ENCODE measurements at regions not wholly inside any gene's neighbourhood (a gene's known extent, or its start where the extent isn't known, plus 50 kb on each side); places are given as distances from the start of the nearest gene placed in this dataset.

DNA sequence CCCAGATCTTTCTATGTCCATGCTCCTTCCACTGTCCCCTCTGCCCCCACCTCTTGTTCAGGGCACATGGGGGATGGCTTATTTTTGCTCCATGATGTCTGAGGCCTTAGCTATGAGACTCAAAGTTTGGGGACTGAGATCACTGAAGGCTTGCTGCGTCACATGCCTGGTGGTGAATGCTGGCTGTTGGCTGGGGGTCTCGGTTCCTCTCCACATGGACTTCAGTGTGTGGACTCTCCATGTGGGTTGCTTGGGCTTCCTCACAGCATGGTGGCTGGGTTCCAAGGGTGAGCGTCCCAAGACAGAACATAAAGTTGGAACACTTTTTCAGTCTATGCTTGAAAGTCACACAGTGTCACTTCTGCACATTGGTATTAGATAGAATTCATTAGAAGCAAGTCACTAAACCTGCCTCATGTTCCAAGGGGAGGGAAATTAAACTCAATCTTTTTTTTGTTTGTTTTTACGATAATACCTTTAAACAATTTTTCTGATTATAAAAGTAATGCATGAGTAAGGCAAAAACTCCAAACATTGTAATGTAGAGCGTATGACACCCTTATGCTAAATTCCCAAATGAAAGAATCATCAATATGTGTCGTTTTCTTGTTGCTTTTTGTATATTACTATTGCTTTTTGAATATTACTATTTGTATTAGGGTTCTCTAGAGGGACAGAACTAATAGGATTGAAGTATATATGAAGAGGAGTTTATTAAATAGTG lies 111.7 kb downstream of the MYCN start:
- no peak overlapping the region for H3K18ac ChIP-seq (ENCODE audit: insufficient read length, low read depth, low read length)
- H2BK20ac ChIP-seq (ENCODE audit: low read depth, low read length, poor library complexity, severe bottlenecking): no peak overlapping the region
- no peak overlapping the region for H4K8ac ChIP-seq (replicated peaks; ENCODE audit: insufficient read length, low read depth, low read length)
- peaks cover 9% of the 10 kb centered on the region for H3K4me1 ChIP-seq (ENCODE audit: insufficient read depth, low read length)
- H3K79me1 ChIP-seq (ENCODE audit: insufficient read depth, low read depth, low read length, poor library complexity, severe bottlenecking): no peaks in the 10 kb centered on the region
- H2AK5ac ChIP-seq (ENCODE audit: insufficient read length, low read length): no peak overlapping the region
- no CpG with 5 or more reads among the region's 6 CpGs for WGBS (ENCODE audit: extremely low coverage, insufficient read length, low lambda C conversion rate)
- H3K79me2 ChIP-seq (ENCODE audit: insufficient read depth, low read length): no peaks in the 10 kb centered on the region
- H3K27ac ChIP-seq (ENCODE audit: insufficient read length, low read depth, low read length): no peak overlapping the region
- no peak overlapping the region for H2AFZ ChIP-seq (ENCODE audit: low read length)
- no peaks in the 10 kb centered on the region for H3K9me3 ChIP-seq (ENCODE audit: control insufficient read depth, low read depth, low read length)
- H2BK15ac ChIP-seq (ENCODE audit: low read depth, low read length): no peak overlapping the region
- no peak overlapping the region for H3K4ac ChIP-seq (ENCODE audit: low read depth, low read length)
- no peaks in the 10 kb centered on the region for H4K20me1 ChIP-seq (ENCODE audit: control insufficient read depth, insufficient read depth, insufficient read length)
- H3K56ac ChIP-seq (ENCODE audit: insufficient read length, low read depth, low read length): no peak overlapping the region
- H3K4me2 ChIP-seq (ENCODE audit: insufficient read depth, insufficient read length, low read length): no peak overlapping the region
- Mint-ChIP-seq H3K4me1 (peaks cover 36 to 37% of the 10 kb centered on the region in 2 experiments), H3K36me3 (ENCODE audit: insufficient read depth in 1 of 3, low read depth in 3 of 3) (peaks cover 0 to 2% (median 0%) of the 10 kb centered on the region in 3 experiments; a peak in 2 of 7 replicates), H3K27me3 (ENCODE audit: low read depth) (peaks cover 2% of the 10 kb centered on the region; the same call in 1 of the 2 replicates), H3K4me3 (no peak overlapping the region), H3K9me3 (no peaks in the 10 kb centered on the region; a peak in 1 of 5 replicates), H3K27ac (peak overlapping the region in 1 of 3 experiments; percentile 66; a peak in 1 of 7 replicates)
- H4K5ac ChIP-seq (ENCODE audit: insufficient read length, low read depth, low read length): no peak overlapping the region
- DNase-seq: no peak
- H3K14ac ChIP-seq (ENCODE audit: insufficient read depth, low read length): no peak overlapping the region
- no peak overlapping the region for H3T11ph ChIP-seq (ENCODE audit: low read length)
- no peak overlapping the region for H4K91ac ChIP-seq (ENCODE audit: insufficient read length, low read depth, low read length)
- no peak overlapping the region for H2BK5ac ChIP-seq (ENCODE audit: insufficient read length, low read length)
- H3K27me3 ChIP-seq (ENCODE audit: insufficient read depth, low read length): no peaks in the 10 kb centered on the region
- H3K9ac ChIP-seq (ENCODE audit: extremely low read depth, insufficient read length, low read length): no peak overlapping the region
- H2BK12ac ChIP-seq (ENCODE audit: insufficient read length, low read depth, low read length): no peak overlapping the region
- no peaks in the 10 kb centered on the region for H3K23me2 ChIP-seq (ENCODE audit: insufficient read length, low read depth, low read length, poor library complexity, severe bottlenecking)
- no peak overlapping the region for H2BK120ac ChIP-seq (ENCODE audit: low read depth, low read length, poor library complexity, severe bottlenecking)
- no peak overlapping the region for H3K23ac ChIP-seq (ENCODE audit: insufficient read length, low read depth, low read length)
- TF ChIP-seq, protein P1, sequence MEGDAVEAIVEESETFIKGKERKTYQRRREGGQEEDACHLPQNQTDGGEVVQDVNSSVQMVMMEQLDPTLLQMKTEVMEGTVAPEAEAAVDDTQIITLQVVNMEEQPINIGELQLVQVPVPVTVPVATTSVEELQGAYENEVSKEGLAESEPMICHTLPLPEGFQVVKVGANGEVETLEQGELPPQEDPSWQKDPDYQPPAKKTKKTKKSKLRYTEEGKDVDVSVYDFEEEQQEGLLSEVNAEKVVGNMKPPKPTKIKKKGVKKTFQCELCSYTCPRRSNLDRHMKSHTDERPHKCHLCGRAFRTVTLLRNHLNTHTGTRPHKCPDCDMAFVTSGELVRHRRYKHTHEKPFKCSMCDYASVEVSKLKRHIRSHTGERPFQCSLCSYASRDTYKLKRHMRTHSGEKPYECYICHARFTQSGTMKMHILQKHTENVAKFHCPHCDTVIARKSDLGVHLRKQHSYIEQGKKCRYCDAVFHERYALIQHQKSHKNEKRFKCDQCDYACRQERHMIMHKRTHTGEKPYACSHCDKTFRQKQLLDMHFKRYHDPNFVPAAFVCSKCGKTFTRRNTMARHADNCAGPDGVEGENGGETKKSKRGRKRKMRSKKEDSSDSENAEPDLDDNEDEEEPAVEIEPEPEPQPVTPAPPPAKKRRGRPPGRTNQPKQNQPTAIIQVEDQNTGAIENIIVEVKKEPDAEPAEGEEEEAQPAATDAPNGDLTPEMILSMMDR (conservative IDR thresholded peaks at IDR 0.05): no peak

Data from H9 (cell line).